ENCODE measurements at regions not wholly inside any gene's neighbourhood (a gene's known extent, or its start where the extent isn't known, plus 50 kb on each side); places are given as distances from the start of the nearest gene placed in this dataset.
"Not testable (repeated sequence)": the region's sequence is repeated elsewhere in the genome, so short reads cannot be mapped to it uniquely, and the experiment has no call there.

DNA sequence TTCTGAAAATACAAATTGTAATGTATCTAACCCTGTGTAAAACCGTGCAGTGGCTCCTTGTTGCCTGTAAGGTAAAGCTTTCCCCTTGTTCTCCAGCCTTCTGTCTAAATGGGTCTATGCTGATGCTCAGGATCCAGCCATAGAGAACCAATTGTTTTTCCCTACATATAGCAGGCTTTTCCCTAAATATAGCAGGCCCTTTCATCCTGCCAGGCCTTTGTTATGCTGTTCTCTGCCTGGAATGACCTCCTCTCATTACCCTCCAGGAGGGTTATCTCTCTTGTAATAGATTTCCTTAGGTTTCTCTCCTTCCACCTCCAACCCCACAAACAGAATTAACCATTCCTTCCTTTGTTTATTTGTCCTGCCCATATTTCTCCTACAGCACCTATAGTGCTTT is 106.5 kb upstream of the NBPF19 start:
- not testable (repeated sequence) for DNase-seq; H3K36me3 Mint-ChIP-seq (ENCODE audit: insufficient read depth); ATAC-seq (replicated peaks); H3K27me3 Mint-ChIP-seq; H3K27ac Mint-ChIP-seq; H3K4me1 Mint-ChIP-seq (ENCODE audit: low read depth in 2 of 2); H3K4me3 Mint-ChIP-seq; H3K9me3 Mint-ChIP-seq

DNA sequence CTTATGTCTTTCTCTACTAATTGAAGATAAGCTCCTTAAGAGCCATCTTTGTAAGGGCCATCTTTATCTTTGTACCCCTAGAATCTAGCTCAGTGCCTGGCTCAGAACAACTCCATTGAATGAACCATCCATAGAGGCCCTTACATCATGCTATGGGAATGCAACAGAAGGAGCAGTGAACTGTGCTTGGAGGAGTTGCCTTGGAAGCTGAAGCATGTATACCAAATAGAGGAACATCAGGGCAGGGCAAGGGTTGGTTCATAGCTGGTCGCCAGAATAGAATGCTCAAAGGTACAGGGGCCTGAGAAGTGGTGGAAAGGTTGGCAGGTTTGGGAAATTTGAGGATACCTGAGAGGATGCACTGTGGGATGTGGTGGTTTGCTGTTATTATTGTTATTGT is 105.8 kb upstream of the NBPF19 start:
- not testable (repeated sequence) for H3K4me1 Mint-ChIP-seq (ENCODE audit: low read depth in 2 of 2); H3K4me3 Mint-ChIP-seq; H3K9me3 Mint-ChIP-seq; H3K27me3 Mint-ChIP-seq; DNase-seq; H3K36me3 Mint-ChIP-seq (ENCODE audit: insufficient read depth); H3K27ac Mint-ChIP-seq; ATAC-seq (replicated peaks)

DNA sequence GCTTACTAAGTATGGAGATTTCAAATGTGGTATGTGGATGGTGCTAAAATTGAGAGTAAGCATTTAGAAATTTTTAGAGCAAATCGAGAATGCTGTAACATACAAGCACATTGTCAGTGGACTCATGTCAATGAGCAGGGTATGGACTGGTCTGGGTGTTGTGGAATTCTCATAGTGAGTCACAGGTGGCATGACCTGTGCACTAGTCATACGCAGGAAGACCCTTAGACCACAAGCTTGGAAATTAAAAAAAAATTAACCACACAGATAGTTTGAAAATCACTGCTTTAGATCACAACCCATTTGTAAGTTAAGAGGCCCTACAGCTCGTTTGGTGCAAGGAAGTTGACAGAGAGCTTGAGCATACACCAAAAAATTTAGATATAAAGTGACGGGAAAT is 102.9 kb upstream of the NBPF19 start:
- H3K36me3 Mint-ChIP-seq (ENCODE audit: insufficient read depth); H3K27me3 Mint-ChIP-seq; H3K4me1 Mint-ChIP-seq (ENCODE audit: low read depth in 2 of 2); DNase-seq; H3K27ac Mint-ChIP-seq; H3K4me3 Mint-ChIP-seq; H3K9me3 Mint-ChIP-seq: not testable (repeated sequence)
- ATAC-seq (replicated peaks) = peak; percentile 47

DNA sequence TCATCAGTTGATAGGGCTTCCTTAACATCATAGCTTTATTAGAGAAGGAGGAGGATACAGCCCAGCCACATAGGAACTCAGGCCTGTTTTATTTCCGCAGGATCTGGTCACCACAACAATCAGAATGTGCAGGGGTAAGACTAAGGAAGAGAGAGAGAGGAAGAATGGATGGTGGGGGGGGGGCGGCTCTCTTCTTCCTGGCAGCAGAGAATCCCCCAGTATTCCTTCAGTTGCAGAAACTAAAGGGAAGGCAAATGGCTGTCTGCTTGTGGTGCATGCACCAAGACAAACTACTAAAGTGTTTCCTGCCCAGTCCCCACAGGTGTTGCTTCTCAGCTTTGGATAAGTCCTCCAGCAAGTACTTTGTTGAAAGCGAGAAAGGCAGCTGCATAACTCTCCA is 96.4 kb upstream of the NBPF19 start:
- ATAC-seq (replicated peaks); H3K9me3 Mint-ChIP-seq; H3K27ac Mint-ChIP-seq; DNase-seq; H3K4me1 Mint-ChIP-seq (ENCODE audit: low read depth in 2 of 2); H3K36me3 Mint-ChIP-seq (ENCODE audit: insufficient read depth); H3K4me3 Mint-ChIP-seq; H3K27me3 Mint-ChIP-seq: not testable (repeated sequence)

DNA sequence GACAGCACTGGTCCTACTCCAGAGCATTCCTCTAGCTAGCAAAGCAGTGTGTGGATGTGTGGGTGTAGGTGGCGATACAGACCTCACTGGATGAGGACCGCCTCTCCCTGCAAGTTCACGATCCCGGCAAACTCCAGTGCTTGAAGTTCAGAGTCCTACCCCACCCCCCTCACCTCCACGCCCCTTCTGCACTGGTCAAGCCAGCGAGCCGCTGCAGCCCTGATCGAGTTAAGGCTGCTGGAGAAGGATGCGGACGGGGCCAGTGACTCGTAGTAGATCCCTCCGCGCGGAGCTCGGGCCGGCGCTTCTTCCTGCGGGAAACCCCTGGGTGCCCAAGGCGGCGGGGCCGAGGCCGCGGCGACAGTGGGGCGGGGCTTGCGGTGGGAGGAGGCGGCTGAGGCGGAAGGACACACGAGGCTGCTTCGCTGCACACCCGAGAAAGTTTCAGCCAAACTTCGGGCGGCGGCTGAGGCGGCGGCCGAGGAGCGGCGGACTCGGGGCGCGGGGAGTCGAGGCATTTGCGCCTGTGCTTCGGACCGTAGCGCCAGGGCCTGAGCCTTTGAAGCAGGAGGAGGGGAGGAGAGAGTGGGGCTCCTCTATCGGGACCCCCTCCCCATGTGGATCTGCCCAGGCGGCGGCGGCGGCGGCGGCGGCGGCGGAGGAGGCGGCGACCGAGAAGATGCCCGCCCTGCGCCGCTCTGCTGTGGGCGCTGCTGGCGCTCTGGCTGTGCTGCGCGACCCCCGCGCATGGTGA is 84.5 kb upstream of the NBPF19 start:
- H3K4me3 Mint-ChIP-seq = peak overlapping the region; percentile 75 to 77
- peak; percentile 41 to 68 (median 46) for DNase-seq
- ATAC-seq (replicated peaks) = peak; percentile 79
- not testable (repeated sequence) for H3K27me3 Mint-ChIP-seq; H3K9me3 Mint-ChIP-seq; H3K36me3 Mint-ChIP-seq (ENCODE audit: insufficient read depth); H3K4me1 Mint-ChIP-seq (ENCODE audit: low read depth in 2 of 2)
- peak overlapping the region in 1 of 2 donors; percentile 59 for H3K27ac Mint-ChIP-seq

DNA sequence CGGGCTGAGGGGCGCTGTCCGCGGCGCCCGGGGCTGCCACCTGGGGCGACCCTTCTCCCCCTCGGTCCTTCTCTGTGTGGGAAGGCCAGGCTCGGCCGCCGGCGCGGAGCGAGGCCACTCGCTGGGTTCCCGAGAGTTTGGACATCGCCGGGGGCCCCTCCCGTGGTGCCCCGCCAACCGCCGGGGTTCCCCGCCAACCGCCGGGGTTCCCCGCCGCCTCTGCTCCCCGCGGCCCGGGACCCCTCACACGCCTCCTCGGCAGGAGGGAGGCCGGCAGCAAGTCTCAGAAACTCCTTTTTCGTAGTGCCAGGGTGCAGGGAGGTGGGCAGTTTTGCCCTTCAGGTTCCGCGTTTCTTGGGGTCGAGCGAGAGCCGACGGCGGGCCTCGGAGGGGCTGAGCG is 83.9 kb upstream of the NBPF19 start:
- H3K4me1 Mint-ChIP-seq (ENCODE audit: low read depth in 2 of 2); DNase-seq; H3K27me3 Mint-ChIP-seq; H3K9me3 Mint-ChIP-seq; H3K36me3 Mint-ChIP-seq (ENCODE audit: insufficient read depth); H3K27ac Mint-ChIP-seq; H3K4me3 Mint-ChIP-seq: not testable (repeated sequence)
- ATAC-seq (replicated peaks) = peak; percentile 70

DNA sequence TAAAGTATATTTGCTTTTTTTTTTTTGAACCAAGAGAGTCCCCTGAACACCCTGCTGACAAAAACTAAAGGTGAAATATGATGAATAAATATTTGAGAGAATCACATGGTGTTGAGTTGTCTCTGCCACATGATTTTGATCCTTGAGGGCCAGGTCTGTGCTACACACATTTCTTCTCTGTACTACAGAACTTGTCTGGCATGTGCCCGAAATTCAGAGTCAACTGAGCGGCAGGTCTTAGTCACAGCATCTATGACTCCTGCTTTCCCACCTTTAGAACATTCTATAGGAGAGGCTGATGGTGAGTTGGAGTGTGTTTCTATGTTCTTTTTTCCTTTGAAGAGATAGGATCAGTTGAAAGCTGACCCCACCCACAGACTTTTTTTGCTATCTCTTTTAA is 79.0 kb upstream of the NBPF19 start:
- not testable (repeated sequence) for H3K27ac Mint-ChIP-seq; ATAC-seq (replicated peaks); H3K36me3 Mint-ChIP-seq (ENCODE audit: insufficient read depth); DNase-seq; H3K4me1 Mint-ChIP-seq (ENCODE audit: low read depth in 2 of 2); H3K9me3 Mint-ChIP-seq; H3K4me3 Mint-ChIP-seq; H3K27me3 Mint-ChIP-seq

DNA sequence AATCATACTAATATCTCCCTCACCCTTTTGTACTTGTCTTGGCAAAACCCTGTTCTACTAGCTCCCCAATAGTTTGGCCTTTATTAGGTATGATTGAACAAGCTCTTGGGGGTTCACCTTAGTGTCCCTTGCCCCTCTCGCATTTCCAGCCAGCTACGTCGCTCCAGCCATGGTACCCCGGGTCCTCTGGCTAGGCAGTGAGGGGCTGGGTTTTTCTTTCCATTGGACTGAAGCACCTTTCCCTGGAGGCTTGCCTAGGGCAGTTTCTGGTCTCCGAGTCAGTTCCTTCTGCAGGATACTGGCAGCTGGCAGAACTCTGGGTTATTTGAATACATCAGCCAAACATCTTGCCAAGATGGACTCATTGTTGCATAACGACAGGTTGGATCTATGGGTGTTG is 76.3 kb upstream of the NBPF19 start:
- peak overlapping the region; percentile 54 to 67 for H3K4me3 Mint-ChIP-seq
- H3K27ac Mint-ChIP-seq = peak overlapping the region in 1 of 2 donors; percentile 38
- not testable (repeated sequence) for DNase-seq

DNA sequence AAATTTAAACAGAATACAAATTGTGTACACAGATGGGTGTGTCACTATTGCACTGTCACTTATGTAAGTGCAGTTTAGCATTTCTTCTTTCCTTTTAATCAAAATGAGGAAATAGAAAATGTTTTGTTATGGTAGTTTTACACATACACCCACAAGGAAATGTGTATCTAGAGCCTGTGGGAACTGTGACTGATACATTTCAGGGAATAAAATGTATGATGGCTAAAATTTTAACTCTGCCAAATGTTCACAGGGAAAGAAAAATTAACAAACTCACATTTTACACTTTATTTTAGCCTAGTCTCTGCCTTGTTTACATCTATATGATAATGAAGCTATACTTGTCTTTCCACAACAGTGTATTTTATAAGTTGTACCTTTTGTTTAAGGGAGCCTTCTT is 66.4 kb upstream of the NBPF19 start:
- H3K27ac Mint-ChIP-seq; H3K4me3 Mint-ChIP-seq; H3K36me3 Mint-ChIP-seq (ENCODE audit: insufficient read depth); H3K9me3 Mint-ChIP-seq; DNase-seq; ATAC-seq (replicated peaks); H3K4me1 Mint-ChIP-seq (ENCODE audit: low read depth in 2 of 2); H3K27me3 Mint-ChIP-seq: not testable (repeated sequence)

More for the DNA sequence above, 76.3 kb upstream of the NBPF19 start:
- H3K9me3 Mint-ChIP-seq; H3K36me3 Mint-ChIP-seq (ENCODE audit: insufficient read depth); H3K27me3 Mint-ChIP-seq; H3K4me1 Mint-ChIP-seq (ENCODE audit: low read depth in 2 of 2); ATAC-seq (replicated peaks): not testable (repeated sequence)

DNA sequence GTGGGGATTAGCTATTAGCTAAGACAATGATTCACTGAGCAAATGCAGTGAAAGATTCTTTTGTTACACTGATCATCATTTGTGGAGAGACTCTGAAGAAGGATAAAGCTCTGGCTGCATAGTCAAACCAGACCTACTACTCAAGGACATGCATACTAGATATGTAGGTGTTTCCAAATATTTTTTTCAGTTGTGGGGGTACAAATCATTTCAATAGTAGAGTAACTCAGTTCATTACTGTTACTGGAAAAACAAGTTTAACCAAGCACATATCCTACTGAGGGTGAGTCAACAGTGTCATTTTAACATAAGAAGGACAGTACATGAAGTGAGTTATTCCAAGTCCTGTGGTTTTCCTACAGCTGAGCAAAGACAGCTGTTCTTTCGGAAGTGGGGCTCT is 59.5 kb upstream of the NBPF19 start:
- not testable (repeated sequence) for ATAC-seq (replicated peaks); H3K27ac Mint-ChIP-seq; H3K4me1 Mint-ChIP-seq (ENCODE audit: low read depth in 2 of 2); H3K4me3 Mint-ChIP-seq; H3K36me3 Mint-ChIP-seq (ENCODE audit: insufficient read depth); H3K9me3 Mint-ChIP-seq; DNase-seq; H3K27me3 Mint-ChIP-seq

DNA sequence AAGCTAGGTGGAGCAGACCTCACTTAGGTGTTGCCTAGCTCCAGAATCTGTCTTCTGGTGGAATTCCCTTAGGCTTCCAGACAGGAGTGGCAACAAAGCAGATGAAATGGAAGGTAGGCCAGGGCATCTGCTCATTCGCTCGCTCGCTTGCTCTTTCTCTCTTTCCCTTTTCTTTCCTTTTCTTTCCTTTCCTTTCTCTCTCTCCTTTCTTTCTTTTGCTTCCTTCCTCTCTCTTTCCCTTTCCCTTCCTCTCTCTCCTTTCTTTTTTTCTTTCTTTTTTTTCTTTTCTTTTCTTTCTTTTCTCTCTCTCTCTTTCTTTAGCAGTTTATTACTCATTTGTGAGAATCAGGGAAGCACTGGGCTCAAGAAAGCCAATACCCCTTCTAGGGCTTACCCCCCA is 56.1 kb upstream of the NBPF19 start:
- H3K4me1 Mint-ChIP-seq (ENCODE audit: low read depth in 2 of 2); H3K36me3 Mint-ChIP-seq (ENCODE audit: insufficient read depth); H3K27ac Mint-ChIP-seq; H3K4me3 Mint-ChIP-seq; ATAC-seq (replicated peaks); H3K9me3 Mint-ChIP-seq; H3K27me3 Mint-ChIP-seq; DNase-seq: not testable (repeated sequence)

DNA sequence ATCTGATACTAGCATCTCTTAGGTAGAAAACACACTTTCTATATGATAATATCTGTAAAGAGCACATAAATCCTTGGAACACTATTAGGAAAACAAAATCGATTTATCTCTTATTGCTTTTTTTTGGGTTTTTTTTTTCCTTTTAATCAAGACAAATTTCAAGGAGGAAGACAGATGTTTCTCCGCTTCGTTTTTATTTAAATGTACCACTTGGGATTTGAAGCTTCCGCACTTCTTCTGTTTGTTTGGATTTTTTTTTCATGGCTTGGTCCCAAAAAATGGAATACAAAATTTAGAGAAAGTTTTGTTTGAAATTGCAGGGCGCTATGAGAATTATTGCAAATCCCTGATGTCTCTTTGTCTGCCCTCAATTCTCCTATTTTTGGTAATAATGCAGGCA is 51.7 kb upstream of the NBPF19 start:
- not testable (repeated sequence) for H3K4me1 Mint-ChIP-seq (ENCODE audit: low read depth in 2 of 2); H3K27me3 Mint-ChIP-seq; ATAC-seq (replicated peaks); H3K4me3 Mint-ChIP-seq; H3K9me3 Mint-ChIP-seq; H3K36me3 Mint-ChIP-seq (ENCODE audit: insufficient read depth); DNase-seq; H3K27ac Mint-ChIP-seq

Measured in effector memory CD8-positive, alpha-beta T cell (primary cell).